Gastroesophageal sphincter (tissue), 3 donors: ENCODE measurements at regions not wholly inside any gene's neighbourhood (a gene's known extent, or its start where the extent isn't known, plus 50 kb on each side); places are given as distances from the start of the nearest gene placed in this dataset.

Experiments
- CTCF ChIP-seq, 4 experiments: fragments of 200-600 bp in 2 of 4; fragments of 450-650 bp in 2 of 4; sonication (generic) in 1 of 4; IDR thresholded peaks; one replicate each; pipeline ENCODE4 v1.5.1; 2017 to 2019; ENCODE audit warnings: antibody characterized with exemption in 4 of 4, mild to moderate bottlenecking in 2 of 4, moderate library complexity in 2 of 4
- EP300 ChIP-seq: sonication (generic); formaldehyde crosslinking; IDR thresholded peaks from one replicate; pipeline ENCODE4 v1.6.1; 2017; ENCODE audit warnings: antibody characterized with exemption, mild to moderate bottlenecking
- POLR2AphosphoS5 ChIP-seq: sonication (generic); formaldehyde crosslinking; IDR thresholded peaks from one replicate; pipeline ENCODE4 v1.6.1; 2017; ENCODE audit warnings: antibody characterized with exemption

DNA sequence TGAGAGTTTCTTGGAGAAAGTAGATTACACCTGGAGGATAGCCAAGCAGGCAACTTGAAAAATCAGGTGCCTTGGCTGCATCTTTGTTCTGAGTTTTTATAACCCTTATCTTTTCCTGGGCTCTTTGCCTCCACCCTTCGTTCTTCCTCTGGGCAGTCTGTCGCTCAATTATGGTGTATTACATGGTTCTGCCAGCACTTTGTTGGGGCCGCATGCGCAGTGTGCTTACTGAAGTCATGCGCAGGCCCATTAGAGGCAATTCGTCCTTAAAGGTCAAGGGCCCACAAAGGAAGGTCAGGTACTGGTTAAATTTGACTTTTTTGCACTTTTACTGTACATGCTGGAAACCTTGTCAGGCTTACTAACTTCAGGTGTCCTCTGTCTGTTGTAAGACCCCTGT, 761.9 kb upstream of the SLITRK5 start:
- TF ChIP-seq EP300: no peak
- TF ChIP-seq CTCF (IDR thresholded peaks at IDR 0.05): no peak
- TF ChIP-seq POLR2AphosphoS5: no peak
